GM19467 (cell line): ENCODE measurements at regions not wholly inside any gene's neighbourhood (a gene's known extent, or its start where the extent isn't known, plus 50 kb on each side); places are given as distances from the start of the nearest gene placed in this dataset.
"Not testable (repeated sequence)": the region's sequence is repeated elsewhere in the genome, so short reads cannot be mapped to it uniquely, and the experiment has no call there.

Experiments used
- ATAC-seq: cut with Tn5 transposase; IDR thresholded peaks from one replicate; pipeline ENCODE4 v1.9.1; 2021; ENCODE audit warnings: mild to moderate bottlenecking, moderate library complexity; ENCODE audit not compliant: unreplicated experiment

DNA sequence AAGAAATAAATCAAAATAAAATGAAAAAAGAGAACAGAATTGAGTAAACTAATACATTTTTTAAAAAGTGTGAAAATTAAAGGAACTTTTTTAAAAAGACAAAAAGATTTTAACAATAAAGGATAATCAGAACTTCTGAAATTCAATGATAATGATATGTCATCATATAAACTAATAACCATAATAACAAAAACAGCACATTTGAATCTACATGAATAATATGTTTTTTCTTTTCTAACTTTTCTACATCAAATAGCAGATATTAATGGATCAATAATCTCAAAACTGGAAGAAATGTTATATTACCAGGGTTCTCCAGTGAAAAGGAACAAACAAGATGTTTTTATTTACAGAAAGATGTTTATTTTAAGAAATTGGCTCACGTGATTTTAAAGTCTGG, 903.3 kb upstream of the MIR17HG start:
- no peak for ATAC-seq

DNA sequence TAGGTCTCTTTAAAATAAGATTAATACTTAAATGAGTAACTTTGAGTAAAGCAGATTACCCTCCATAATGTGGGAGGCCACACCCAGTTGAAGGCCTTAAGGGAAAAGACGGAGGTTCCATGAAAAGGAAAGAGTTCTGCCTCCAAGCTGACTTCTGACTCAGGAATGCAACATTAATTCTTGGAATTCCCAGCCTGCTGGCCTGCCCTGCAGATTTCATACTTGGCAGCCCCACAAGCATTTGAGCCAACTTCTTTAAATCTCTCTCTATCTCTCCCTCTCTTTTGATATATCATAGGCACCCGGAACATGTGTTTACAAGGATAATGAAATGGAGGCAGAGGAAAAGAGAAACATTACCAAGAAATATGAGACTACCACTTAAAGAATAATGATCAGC, 902.3 kb upstream of the MIR17HG start:
- no peak for ATAC-seq

DNA sequence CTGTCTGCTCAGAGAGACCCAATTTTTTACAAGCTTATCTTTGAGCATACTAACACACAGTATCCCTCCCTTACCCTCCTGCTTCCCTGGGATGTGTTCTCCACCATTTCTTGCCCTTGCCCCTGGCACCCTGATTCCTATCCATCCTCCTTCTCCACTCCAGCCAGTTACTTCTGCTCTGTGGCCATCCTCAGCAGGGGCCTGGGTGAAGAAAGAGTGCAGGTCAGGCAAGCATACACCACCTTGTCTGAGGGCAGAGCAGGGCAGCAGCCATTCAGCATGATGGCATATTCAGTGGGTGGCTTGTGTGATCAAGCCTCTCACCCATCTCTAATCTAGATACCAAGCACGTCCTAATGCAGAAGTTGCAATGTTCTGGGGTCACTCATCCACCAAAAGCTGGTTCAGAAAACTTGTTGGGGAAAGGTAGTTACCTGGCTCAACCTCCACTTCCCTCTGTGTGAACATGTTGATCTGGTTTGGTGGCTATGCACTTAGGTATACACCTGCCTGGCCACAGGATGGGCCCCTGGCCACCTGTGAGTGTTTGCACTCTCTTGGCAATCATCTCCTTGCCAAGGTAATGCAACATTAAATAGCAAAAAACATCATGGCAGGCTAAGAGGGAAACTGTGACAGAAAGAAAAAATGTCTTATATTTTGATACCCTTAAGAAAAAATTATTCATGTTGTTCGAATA, 900.3 kb upstream of the MIR17HG start:
- ATAC-seq = no peak

DNA sequence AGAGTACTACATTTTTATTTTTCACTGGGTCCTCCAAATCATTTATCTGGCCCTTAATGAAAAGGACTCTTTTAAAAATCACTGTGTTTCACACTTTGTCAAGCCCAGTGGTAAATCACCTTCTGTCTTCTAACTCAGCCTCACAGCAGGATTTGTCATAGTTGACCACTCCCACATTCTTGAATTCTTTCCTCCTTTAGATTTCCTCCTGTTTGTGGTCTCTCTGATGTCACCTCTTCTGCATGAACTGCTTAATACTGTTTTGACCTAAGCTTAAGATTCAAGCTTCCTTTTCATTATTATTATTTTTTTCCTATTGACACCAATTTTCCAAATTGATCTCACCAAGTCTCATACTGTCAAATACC, 899.8 kb upstream of the MIR17HG start:
- no peak for ATAC-seq

DNA sequence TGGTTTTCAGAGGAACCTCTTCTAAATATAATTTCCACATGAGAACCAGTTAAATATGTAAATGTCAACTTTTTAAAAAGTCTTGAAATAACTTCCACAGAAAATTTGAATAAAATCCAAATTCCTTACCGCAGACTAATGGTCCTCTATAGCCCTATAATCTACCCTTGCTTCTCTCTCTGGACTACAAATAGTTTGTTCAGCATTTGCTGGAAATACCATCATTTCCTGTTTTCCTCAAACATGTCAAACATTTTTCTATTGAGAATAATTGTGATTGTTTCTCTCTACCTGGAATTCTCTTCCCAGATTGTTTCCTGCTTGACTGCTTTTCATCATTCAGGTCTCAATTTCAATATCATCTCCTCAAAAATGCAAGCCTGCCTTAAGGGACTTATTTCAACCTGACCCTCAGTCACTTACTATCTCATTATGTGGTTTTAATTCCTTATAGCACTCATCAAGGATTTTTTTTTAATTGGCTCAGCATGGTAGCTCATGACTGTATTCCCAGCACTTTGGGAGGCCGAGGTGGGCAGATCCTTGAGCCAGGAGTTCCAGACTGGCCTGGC, 898.9 kb upstream of the MIR17HG start:
- no peak for ATAC-seq

DNA sequence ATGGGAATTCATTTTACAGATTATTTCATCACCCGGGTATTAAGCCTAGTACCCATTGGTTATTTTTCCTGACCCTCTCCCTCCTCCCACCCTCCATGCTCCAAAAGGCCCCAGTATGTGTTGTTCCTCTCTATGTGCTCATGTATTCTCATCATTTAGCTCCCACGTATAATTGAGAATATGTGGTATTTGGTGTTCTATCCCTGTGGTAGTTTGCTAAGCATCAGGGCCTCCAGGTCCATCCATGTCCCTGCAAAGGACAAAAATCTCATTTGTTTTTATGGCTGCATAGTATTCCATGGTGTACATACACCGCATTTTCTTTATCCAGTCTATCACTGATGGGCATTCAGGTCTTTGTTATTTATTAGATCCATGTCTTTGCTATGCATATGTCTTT, 894.1 kb upstream of the MIR17HG start:
- ATAC-seq = no peak

DNA sequence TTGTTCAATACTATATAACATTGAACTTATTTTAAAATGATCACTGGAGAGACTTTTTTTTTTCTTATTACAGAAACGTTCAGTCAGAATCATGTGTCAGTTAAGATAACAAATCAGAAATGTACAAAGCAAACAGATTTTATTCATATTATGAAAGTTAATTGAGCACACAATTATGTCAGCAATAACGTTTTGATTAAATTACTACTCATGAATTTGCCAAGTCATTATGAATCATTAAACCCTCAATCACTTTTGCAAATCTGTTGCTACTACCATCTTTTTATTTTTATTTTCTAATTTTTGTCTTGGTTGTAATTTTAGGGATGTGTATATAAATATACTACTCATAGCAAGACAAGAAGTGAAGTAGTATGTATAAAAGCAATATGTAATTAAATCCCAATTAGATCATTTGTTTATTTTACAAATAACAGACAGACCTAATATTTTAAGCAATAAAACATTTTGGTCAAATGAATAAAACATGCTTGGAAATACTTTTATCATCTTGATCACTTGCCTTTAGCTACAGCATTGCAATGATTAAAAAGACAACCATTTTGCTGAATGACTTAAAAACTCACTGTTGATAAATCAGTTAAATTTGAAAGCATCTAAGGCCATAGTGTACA, 893.4 kb upstream of the MIR17HG start:
- ATAC-seq = no peak

DNA sequence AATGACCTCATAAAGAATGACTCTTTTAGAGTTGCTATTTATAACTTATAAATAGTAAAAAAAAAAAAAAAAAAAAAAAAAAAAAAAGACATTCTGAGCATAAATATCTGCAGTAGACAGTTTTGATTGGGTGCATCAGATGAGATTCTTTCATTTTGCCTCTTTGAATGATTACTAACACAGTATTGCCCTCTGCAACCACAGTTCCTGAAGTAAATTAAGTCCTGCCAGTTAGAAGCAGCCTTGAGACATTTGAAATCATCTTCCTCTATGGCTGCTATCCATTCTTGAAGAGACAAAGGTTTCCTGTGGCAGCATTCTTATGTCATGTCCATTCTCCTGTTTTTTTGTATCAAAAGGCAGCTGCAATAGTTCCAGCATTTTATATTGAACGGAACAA, 892.4 kb upstream of the MIR17HG start:
- no peak for ATAC-seq

DNA sequence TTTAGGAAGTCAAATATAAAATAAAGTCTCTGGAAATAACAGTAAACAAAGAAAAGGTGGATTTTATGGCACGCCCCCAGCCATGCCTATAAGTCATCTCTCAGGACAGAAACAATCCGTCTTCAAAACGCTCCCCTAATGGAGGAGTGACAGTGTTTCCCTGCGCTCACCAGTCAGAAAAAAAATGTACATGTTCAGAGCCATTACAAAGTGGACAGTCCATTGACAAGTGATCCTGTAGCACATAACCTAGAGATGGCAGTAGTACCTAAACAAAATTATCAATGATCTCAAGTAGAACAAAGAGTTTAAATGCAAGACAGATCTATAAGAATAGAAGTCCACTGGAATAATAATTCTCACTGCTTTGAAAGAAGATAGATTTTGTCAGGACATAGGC, 891.7 kb upstream of the MIR17HG start:
- no peak for ATAC-seq

DNA sequence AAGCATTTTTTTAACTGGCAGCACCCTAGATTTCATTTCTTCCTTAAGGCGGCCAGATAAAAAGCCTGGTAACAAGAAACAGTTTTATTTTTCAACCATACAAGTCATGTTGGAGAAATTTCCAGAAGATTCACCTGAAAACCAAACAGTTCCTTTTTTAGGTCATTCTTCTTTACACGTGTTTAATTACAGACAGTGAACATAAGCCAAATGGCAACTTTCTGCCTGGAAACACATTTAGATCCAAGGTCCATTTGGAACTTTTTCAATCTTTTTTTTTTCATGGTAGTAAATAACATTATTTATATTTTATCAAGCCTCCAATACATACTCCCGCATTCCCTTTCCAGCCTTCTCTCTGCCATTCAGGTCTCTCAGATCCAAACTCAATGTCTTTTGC, 886.1 kb upstream of the MIR17HG start:
- no peak for ATAC-seq

DNA sequence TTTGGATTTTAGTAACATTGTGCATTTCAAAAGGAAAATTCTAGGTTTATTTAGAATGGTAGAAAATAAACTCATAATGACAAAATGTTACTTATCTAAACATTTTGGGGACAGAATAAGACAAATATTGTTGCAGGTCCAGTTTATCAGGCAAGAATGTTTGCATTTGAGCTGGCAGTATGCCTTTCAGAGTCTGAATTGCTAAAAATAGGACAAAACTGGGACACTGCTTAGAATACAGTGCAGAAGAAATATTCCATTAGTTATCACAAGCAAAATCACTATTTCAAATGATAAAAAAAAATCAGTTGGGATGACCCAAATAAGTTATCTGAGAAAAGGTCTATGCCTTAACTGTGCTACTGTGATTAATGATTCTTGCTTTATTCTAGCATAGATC, 870.3 kb upstream of the MIR17HG start:
- no peak for ATAC-seq

DNA sequence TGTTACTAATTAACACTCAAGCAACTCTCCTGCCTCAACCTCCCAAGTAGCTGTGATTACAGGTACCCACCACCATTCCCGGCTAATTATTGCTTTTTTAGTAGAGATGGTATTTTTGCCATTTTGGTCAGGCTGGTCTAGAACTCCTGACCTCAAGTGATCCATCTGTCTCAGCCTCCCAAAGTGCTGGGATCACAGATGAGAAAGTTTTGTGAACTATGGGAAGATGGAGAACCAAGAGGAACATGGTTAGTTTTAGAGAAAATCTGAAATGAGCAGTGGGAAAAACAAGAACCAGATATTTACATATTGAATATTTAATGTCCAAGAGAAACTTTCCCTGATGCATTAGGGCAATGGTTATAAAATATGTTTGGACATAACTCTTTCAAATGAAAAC, 863.6 kb upstream of the MIR17HG start:
- ATAC-seq = no peak

DNA sequence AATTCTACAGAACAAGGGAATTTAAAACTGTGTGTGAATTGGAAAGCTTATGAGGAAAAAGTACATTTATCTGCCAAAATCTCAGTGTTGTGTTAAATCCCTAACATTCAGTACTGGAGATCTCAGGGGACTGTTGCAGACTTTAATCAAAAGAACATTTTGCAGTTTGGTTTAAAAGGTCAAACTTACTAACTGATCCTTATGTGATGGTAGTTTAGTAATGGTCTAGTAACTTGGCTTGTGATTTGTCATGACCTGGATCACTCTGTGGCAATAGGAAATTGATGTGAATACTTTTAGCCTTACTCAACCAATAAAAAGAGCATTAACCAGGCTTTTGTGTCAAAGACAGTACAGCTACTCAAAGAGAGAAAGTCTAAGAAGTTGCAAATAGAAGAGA, 862.1 kb upstream of the MIR17HG start:
- no peak for ATAC-seq

DNA sequence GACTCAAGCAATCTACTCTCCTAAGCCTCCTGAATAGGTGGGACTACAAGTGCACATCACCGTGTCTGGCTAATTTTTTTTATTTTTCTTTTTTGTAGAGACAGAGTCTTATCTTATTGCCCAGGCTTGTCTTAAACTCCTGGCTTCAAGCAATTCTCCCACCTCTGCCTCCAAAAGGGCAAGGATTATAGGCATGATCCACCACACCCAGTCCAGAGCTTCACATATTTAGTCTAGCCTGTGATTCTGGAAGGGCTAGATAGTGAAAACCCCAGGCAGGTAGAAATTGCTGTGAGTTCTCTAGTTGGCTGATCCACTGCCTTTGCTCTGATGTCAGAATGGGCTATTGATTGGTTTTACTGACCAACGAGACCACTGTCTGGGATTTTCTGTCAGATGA, 854.6 kb upstream of the MIR17HG start:
- no peak for ATAC-seq

DNA sequence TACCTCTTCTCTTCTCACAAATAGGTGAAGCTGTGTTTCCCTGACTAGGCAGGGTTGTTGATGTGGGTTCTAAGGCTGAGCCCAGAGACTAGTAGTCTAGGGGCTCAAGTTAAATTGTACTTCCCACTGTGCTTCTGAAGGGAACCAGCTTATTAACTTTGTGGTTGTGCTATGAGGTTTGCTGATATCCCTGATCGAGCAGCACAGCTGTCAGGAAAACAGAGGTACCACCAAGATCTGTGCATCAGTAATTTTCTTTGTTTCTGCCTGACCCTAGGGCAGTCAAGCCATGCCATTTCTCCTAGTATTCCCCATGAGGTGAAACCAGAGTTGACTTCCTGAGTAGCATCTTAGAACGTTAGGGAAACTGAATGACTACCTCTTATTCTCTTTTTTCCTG, 853.8 kb upstream of the MIR17HG start:
- ATAC-seq = no peak

DNA sequence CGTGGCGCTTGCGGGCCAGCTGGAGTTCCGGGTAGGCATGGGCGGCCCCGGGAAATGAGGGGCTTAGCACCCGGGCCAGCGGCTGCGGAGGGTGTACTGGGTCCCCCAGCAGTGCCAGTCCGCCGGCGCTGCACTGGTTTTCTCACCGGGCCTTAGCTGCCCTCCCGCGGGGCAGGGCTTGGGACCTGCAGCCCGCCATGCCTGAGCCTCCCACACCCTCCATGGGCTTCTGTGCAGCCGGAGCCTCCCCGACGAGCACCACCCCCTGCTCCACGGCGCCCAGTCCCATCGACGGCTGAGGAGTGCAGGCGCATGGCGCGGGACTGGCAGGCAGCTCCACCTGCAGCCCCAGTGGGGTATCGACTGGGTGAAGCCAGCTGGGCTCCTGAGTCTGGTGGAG, 852.6 kb upstream of the MIR17HG start:
- ATAC-seq = not testable (repeated sequence)

DNA sequence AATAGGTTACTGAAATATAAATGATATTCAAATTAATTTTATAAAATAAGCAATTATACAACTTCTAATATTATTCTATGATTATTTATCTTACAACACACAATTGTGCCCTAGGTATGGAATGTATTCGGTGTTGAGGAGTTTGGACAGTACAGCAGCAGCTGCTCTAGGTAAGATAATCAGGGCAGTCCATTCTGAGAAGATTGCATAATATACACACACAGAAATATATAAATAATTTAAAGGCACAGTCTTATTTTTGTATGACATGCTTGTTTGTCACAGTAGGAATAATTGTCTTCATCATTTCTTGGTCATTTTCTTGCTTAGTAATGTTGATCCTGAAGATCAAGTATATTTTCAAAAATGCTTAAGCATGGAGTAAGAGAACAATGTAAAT, 849.4 kb upstream of the MIR17HG start:
- no peak for ATAC-seq

DNA sequence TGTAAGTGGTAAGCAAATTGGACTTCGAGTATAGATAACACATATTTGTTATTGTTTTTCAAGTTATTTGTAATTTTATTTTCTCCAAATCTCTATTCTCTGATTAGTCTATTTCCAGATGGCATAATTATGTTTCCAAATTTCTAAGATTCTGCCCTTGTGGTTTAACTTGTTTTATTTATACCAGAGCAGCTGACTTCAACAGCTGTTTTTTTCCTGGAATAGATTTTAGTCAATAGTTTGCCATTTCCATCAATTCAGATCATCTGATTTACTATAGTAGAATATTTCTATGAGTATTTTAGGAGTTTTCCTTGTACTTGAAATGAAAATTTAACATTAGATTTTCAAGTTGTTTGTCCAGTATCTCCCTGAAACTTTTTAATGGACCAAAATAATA, 848.7 kb upstream of the MIR17HG start:
- no peak for ATAC-seq

DNA sequence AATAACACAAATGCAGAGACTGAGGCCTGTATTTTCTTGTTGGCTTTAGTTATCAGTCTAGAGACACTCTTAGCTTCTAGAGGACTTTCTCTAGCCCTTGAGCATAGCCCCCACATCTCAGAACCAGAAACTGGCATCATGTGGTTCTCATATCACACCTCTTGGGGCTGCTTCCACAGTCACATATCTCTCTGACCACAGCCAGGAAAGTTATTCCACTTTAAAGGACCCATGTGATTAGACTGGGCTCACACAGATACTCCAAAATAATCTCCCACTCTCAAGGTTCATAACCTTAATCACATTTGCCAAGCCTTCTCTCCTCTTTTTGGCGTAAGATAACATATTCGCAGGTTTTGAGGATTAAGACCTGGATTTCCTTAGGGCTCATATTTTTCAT, 846.9 kb upstream of the MIR17HG start:
- no peak for ATAC-seq

DNA sequence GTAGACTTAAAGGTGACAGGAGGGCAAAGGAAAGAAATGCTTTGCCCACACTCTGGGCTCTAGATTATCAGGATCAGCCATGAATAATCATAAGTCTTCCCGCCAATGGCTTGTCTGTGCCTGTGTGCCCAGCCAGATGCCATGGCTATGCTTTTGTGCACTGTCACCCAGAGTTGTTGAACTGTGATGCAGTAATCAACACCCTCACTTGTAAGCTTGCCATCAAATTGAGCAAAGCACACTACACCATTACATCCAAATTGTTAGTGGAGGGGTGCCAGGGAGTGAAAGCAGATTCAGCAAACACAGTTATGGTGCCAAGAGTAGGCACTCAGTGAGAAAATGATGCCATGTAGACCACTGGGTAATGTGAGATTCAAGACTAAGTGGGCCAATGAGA, 845.3 kb upstream of the MIR17HG start:
- no peak for ATAC-seq

DNA sequence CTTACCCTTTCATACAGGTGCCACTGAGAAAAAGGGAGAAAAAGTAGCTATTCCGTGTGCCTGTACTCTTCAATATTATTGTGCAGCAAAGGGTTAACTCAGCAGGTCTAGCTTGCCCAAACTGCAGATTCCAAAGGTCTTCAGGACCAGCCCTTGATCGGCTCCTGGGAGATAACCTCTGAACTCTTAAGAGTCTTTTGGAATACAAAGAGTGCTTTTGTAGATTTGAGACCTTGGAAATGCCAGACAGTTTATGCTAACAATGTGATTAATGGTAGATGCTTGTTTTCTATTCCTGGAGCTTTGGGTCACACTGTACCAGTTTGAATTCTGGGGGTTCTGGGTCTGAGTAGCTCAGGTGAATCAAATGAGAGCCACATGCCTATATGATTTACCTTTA, 844.7 kb upstream of the MIR17HG start:
- no peak for ATAC-seq

DNA sequence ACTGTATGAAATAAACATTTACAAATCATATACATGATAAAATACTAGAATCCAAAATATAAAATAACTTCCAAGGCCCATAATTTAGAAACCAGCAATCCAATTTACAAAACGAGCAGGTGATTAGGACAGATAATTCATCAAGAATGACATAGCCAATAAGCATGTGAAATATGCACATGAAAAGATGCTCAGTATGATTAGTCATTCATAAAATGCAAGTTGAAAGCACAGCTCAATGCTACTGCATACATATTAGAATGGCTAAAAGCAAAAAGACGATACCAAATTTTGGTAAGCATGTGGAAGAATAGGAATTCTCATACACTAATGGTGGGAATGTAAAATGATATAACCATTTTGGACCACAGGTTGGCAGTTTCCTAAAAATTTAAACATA, 837.2 kb upstream of the MIR17HG start:
- ATAC-seq = no peak

DNA sequence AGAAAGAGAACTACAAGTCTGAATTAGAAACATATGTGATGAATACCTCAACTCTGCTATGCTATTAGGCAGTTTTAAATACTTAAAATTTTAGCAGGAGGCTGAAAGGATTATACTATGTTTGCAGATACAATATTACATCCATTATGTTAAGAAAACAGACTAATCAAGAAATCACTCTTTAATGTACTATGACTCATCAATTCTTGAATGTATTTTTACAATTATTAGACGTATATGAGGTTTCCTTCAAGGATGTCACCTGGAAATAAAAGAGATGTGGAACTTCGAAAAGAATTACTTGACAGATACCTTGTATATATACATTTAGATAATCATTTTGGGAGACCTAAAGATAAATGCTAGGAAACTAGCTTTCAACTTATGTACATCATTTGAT, 835.6 kb upstream of the MIR17HG start:
- ATAC-seq = no peak
